Loucy (cell line): ENCODE measurements at regions not wholly inside any gene's neighbourhood (a gene's known extent, or its start where the extent isn't known, plus 50 kb on each side); places are given as distances from the start of the nearest gene placed in this dataset.

Experiments used
- H2AFZ ChIP-seq: fragments of 200-600 bp; sonication (generic); 2 replicates; pipeline ENCODE4 v1.6.0; 2016; ENCODE audit warnings: antibody characterized with exemption, mild to moderate bottlenecking, low read length, moderate library complexity
- H3F3A ChIP-seq: fragments of 200-600 bp; 2 replicates; pipeline ENCODE4 v1.6.0; 2016; ENCODE audit warnings: antibody characterized with exemption, low read depth, mild to moderate bottlenecking
- H3K27me3 ChIP-seq: fragments of 200-600 bp; sonication (generic); 2 replicates; pipeline ENCODE4 v1.6.1; 2014; ENCODE audit warnings: low read length, mild to moderate bottlenecking; ENCODE audit not compliant: insufficient read depth, poor library complexity, severe bottlenecking
- H3K36me3 ChIP-seq: fragments of 200-600 bp; sonication (generic); 2 replicates; pipeline ENCODE4 v1.6.1; 2016; ENCODE audit warnings: low read length; ENCODE audit not compliant: insufficient read depth
- H3K4me1 ChIP-seq: fragments of 200-600 bp; sonication (generic); 2 replicates; pipeline ENCODE4 v1.5.1; 2014; ENCODE audit warnings: low read length, mild to moderate bottlenecking; ENCODE audit not compliant: insufficient read depth, poor library complexity, severe bottlenecking
- H3K4me2 ChIP-seq: fragments of 200-600 bp; sonication (generic); 2 replicates; pipeline ENCODE4 v1.6.0; 2014; ENCODE audit warnings: antibody characterized with exemption, low read length, low read depth, mild to moderate bottlenecking; ENCODE audit not compliant: poor library complexity, severe bottlenecking
- H3K4me3 ChIP-seq: fragments of 200-600 bp; sonication (generic); 2 replicates; pipeline ENCODE4 v1.5.1; 2014; ENCODE audit warnings: low read length, mild to moderate bottlenecking, mixed read lengths; ENCODE audit not compliant: poor library complexity, severe bottlenecking
- H3K79me2 ChIP-seq: fragments of 200-600 bp; sonication (generic); 2 replicates; pipeline ENCODE4 v1.6.1; 2014; ENCODE audit warnings: low read length; ENCODE audit not compliant: insufficient read depth
- H3K9ac ChIP-seq: fragments of 200-600 bp; sonication (generic); 2 replicates; pipeline ENCODE4 v1.6.0; 2014; ENCODE audit warnings: mild to moderate bottlenecking, low read depth, low read length, moderate library complexity; ENCODE audit not compliant: poor library complexity, severe bottlenecking
- H3K9me2 ChIP-seq: fragments of 200-600 bp; sonication (generic); replicated peaks from 2 replicates; pipeline ENCODE4 v1.6.1; 2016; ENCODE audit warnings: low read depth, low read length, mixed read lengths
- H3K9me3 ChIP-seq: fragments of 200-600 bp; sonication (generic); 2 replicates; pipeline ENCODE4 v1.6.1; 2014; ENCODE audit warnings: mild to moderate bottlenecking, antibody characterized with exemption, low read length, low read depth; ENCODE audit not compliant: insufficient read depth
- H4K20me1 ChIP-seq: fragments of 200-600 bp; sonication (generic); 2 replicates; pipeline ENCODE4 v1.6.0; 2014; ENCODE audit warnings: antibody characterized with exemption, low read length, mild to moderate bottlenecking; ENCODE audit not compliant: insufficient read depth, poor library complexity, severe bottlenecking
- EZH2phosphoT487 ChIP-seq: fragments of 200-600 bp; IDR thresholded peaks from 2 replicates; pipeline ENCODE4 v1.6.1; 2018; ENCODE audit warnings: antibody characterized with exemption, mild to moderate bottlenecking, moderate library complexity, borderline replicate concordance
- TF ChIP-seq, protein P1 (sequence below): fragments of 200-600 bp; sonication (generic); conservative IDR thresholded peaks from 2 replicates; pipeline ENCODE4 v1.5.1; 2014; ENCODE audit warnings: mild to moderate bottlenecking, antibody characterized with exemption, low read length

DNA sequence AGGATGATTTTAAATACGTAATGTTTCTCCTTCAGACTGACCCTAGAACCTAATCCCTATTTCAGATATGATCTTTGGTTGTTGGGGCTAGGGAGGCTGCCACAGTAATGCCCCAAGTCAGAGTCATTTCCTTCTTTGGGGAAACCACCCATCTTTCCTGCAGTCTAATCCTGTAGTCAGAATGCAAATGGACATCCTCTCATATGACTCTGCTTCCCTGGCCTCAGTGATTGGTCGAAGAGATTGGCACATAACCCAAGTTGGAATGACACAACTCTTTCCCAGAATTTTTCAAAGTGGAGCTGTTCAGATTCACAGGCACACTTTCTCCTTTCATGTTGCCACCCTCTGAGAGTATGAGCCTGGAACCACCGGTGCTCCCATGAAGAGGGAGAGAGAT is 58.8 kb upstream of the ZNF644 start:
- H3K9me3 ChIP-seq = no peaks in the 10 kb centered on the region
- no peak overlapping the region for H3K4me2 ChIP-seq
- H3K4me1 ChIP-seq = no peaks in the 10 kb centered on the region
- no peaks in the 10 kb centered on the region for H3F3A ChIP-seq
- no peak overlapping the region for H3K9ac ChIP-seq
- H3K27me3 ChIP-seq = no peaks in the 10 kb centered on the region
- no peaks in the 10 kb centered on the region for H3K9me2 ChIP-seq
- no peak overlapping the region for H3K4me3 ChIP-seq
- H4K20me1 ChIP-seq = no peaks in the 10 kb centered on the region
- no peaks in the 10 kb centered on the region for H3K36me3 ChIP-seq
- TF ChIP-seq, protein P1, sequence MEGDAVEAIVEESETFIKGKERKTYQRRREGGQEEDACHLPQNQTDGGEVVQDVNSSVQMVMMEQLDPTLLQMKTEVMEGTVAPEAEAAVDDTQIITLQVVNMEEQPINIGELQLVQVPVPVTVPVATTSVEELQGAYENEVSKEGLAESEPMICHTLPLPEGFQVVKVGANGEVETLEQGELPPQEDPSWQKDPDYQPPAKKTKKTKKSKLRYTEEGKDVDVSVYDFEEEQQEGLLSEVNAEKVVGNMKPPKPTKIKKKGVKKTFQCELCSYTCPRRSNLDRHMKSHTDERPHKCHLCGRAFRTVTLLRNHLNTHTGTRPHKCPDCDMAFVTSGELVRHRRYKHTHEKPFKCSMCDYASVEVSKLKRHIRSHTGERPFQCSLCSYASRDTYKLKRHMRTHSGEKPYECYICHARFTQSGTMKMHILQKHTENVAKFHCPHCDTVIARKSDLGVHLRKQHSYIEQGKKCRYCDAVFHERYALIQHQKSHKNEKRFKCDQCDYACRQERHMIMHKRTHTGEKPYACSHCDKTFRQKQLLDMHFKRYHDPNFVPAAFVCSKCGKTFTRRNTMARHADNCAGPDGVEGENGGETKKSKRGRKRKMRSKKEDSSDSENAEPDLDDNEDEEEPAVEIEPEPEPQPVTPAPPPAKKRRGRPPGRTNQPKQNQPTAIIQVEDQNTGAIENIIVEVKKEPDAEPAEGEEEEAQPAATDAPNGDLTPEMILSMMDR = no peak
- no peak for TF ChIP-seq EZH2phosphoT487
- no peaks in the 10 kb centered on the region for H3K79me2 ChIP-seq
- H2AFZ ChIP-seq = no peak overlapping the region

DNA sequence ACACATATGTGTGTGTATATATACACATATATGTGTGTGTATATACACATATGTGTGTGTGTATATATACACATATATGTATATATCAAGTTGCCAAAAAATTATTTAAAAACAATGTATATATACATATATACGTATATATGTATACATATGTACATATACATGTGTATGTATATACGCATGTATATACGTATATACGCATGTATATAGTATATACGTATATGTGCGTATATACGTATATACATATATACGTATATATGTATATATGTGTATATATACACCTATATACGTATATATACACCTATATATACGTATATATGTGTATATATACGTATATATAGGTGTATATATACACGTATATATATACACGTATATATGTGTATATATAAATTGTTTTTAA is 57.0 kb upstream of the ZNF644 start:
- Histone ChIP-seq H3K9me3 (no peaks in the 10 kb centered on the region), H3K27me3 (no peaks in the 10 kb centered on the region), H4K20me1 (no peaks in the 10 kb centered on the region), H3K4me3 (no peak overlapping the region), H3F3A (no peaks in the 10 kb centered on the region), H2AFZ (no peak overlapping the region), H3K4me1 (no peaks in the 10 kb centered on the region), H3K9me2 (no peaks in the 10 kb centered on the region), H3K4me2 (no peak overlapping the region), H3K9ac (no peak overlapping the region), H3K79me2 (no peaks in the 10 kb centered on the region), H3K36me3 (no peaks in the 10 kb centered on the region)
- TF ChIP-seq EZH2phosphoT487 = no peak
- TF ChIP-seq, protein P1 = no peak

DNA sequence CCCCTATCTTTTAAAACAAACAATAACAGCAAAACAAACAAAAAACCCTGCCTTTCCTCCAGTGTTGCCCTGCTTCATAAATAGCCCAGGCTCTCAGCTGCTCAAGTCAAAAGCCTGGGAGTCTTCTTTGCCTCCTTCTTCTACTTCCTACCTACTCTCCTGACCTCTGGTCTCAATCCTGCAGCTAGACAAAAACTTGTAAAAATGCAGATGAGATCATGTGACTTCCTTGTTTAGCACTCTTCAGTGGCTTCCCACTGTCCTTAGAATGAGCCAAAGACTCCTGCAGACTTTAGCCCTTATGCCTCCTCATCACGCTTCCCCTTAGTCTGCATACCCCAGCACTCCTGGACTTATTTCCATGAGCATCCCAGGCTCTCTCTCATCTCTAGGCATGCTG is 55.0 kb upstream of the ZNF644 start:
- H3K27me3 ChIP-seq = no peaks in the 10 kb centered on the region
- no peak overlapping the region for H3K4me2 ChIP-seq
- H2AFZ ChIP-seq = no peak overlapping the region
- TF ChIP-seq EZH2phosphoT487 = no peak
- TF ChIP-seq, protein P1 = no peak
- H3K79me2 ChIP-seq = no peaks in the 10 kb centered on the region
- no peaks in the 10 kb centered on the region for H4K20me1 ChIP-seq
- no peak overlapping the region for H3K4me3 ChIP-seq
- no peak overlapping the region for H3K9ac ChIP-seq
- no peaks in the 10 kb centered on the region for H3K36me3 ChIP-seq
- H3K4me1 ChIP-seq = no peaks in the 10 kb centered on the region
- H3K9me2 ChIP-seq = no peaks in the 10 kb centered on the region
- no peaks in the 10 kb centered on the region for H3F3A ChIP-seq
- H3K9me3 ChIP-seq = no peaks in the 10 kb centered on the region
